Stimulated activated CD4-positive, alpha-beta T cell treated with anti-CD3 and anti-CD28 coated beads, Interleukin-1b, Interleukin-23, amount 100 ng/mL, for 1 hour (primary cell): ENCODE measurements at regions not wholly inside any gene's neighbourhood (a gene's known extent, or its start where the extent isn't known, plus 50 kb on each side); places are given as distances from the start of the nearest gene placed in this dataset.
"Not testable (repeated sequence)": the region's sequence is repeated elsewhere in the genome, so short reads cannot be mapped to it uniquely, and the experiment has no call there.

Source experiments
- DNase-seq, 2 donors: peaks; one replicate each; pipeline ENCODE4 v3.0.0-alpha.2; 2020; ENCODE audit warnings: low read depth in 2 of 2

- no peak for DNase-seq
These were observed 277.9 kb upstream of the DCN start for GRCh38 chr12:91460469-91460868.

DNA sequence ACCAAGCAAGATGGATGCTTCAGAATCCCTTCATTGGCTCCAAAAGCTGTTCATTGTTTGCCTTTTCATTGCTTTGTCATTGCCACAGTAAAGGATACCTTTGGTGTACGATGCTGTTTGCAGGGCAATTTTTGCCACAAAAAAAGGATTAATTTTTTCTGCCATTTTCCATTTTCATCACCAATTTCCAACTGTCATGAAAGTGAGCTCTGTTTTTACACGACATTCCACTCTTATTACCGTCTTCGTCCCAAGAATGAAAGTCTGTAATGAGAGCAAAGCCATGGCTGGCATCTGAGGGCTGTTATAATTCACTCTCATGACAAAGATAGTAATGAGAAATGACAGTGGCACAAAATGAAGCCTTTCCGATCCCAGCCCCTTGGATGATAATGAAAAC, 272.7 kb upstream of the DCN start:
- no peak for DNase-seq

DNA sequence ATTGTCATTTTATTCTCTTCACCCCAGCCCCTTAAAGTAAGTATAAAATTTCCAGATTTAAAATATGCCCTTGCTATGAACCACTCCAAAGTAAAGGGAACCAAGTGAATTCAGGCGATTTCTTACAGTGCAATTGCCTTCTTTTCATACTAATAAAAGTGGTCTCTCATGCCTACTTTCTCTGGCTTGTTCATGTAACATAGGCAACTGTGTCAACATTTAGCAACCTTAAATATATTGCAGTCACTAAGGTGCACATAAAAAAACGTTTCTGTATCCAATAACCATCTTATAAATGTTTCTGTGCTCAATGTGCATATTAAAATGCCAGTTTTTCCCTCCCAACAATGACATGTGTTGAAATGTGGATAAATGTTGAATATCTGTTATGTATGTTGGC, 271.6 kb upstream of the DCN start:
- DNase-seq = no peak

DNA sequence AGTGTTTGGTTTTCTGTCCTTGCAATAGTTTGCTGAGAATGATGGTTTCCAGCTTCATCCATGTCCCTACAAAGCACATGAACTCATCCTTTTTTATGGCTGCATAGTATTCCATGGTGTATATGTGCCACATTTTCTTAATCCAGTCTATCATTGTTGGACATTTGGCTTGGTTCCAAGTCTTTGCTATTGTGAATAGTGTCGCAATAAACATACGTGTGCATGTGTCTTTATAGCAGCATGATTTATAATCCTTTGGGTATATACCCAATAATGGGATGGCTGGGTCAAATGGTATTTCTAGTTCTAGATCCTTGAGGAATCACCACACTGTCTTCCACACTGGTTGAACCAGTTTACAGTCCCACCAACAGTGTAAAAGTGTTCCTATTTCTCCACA, 269.8 kb upstream of the DCN start:
- not testable (repeated sequence) for DNase-seq

DNA sequence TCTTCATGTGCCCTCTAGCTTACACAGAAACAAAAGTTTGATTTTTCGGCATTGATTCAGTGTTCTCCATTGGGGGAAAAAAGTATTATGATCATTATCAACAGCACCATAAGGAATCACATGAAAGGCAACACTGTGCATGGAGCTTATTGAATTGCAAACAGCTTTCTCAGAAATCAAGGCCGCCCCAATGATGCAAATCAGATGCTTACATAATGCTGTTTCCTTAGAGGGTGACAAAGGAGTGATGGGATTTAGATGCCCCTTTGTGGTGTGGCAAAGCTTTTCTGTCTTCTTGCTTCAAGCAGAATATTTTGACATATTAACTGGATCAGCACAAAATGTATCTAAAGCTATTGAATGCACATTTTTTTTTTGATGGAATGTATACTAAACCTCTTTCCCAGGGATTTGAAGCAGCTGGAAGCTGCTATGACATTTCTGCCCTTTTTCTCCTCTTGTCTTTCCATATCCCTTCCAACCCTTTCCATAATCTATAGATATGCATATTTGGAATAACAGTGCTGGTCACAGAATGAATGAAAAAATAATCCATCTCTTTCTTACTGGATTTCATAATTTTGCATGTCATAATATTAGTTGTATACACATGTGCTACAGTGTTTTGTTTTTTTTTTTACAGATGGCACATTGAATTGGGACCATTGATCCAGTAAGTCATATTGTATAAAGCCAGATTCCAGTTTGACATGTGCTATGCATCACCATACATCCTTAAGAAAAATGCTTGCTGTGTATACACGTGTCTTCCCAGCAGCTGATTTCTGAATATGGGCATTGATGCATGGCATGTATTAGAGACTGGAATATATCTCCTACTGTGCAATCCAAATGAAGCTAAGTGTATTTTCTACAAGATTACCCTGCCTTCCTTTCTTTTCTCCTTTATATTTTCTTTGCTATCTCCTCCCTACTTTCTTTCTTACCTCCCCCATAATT, 259.7 kb upstream of the DCN start:
- no peak for DNase-seq

- DNase-seq = no peak
These were observed 258.6 kb upstream of the DCN start for GRCh38 chr12:91441246-91441645.

GRCh38 chr12:91434081-91434480, 251.5 kb upstream of the DCN start:
- no peak for DNase-seq

GRCh38 chr12:91432755-91433154, 250.1 kb upstream of the DCN start:
- DNase-seq = no peak

DNA sequence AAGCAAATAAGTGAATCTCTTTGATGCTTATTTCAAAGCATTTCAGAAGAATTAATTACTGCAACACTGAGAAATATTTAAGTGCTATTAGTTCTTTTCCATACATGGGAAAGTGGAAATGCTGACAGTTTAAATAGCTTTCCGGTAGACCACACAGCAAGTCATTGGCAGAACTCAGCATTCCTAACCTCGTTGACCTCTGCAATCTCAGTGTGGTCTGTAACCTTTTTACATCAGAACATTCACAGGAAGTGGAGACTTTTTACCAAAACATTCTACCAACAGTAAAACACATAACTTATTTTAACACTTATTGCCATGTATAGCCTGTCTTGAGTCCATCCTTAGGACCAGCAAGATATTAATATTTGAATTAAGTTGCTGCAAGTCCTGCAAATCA, 249.5 kb upstream of the DCN start:
- no peak for DNase-seq

DNA sequence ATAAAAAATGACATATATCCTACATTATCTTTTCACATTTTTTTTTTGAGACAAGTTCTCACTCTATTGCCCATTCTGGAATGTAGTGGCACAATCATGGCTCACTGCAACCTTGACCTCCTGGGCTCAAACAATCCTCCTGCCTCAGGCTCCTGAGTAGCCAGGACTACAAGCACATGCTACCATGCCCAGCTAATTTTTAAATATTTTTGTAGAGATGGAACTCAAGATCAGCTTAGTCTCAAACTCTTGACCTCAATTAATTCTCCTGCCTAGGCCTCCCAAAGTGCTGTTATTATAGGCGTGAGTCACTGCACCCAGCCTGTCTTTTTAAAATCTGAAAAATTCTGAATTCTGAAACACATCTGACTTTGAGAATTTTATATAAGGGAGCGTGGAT, 241.9 kb upstream of the DCN start:
- no peak for DNase-seq

DNA sequence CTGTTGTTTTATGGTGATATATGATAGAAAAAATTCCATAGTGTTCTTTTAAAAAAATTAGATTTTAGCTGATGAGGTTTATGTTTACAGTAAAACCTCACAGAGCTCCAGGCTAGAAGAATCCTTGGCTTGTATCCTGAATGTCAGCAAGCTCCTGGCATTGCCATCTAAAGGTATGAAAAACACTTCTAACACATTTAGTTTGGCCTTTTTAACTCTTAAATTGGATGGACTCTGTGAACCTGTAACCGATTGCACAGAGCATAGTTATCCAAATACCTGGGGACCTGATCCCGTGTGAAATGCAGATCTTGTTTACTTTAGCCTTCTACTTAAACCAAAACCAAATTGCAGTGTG, 241.1 kb upstream of the DCN start:
- DNase-seq = no peak

DNA sequence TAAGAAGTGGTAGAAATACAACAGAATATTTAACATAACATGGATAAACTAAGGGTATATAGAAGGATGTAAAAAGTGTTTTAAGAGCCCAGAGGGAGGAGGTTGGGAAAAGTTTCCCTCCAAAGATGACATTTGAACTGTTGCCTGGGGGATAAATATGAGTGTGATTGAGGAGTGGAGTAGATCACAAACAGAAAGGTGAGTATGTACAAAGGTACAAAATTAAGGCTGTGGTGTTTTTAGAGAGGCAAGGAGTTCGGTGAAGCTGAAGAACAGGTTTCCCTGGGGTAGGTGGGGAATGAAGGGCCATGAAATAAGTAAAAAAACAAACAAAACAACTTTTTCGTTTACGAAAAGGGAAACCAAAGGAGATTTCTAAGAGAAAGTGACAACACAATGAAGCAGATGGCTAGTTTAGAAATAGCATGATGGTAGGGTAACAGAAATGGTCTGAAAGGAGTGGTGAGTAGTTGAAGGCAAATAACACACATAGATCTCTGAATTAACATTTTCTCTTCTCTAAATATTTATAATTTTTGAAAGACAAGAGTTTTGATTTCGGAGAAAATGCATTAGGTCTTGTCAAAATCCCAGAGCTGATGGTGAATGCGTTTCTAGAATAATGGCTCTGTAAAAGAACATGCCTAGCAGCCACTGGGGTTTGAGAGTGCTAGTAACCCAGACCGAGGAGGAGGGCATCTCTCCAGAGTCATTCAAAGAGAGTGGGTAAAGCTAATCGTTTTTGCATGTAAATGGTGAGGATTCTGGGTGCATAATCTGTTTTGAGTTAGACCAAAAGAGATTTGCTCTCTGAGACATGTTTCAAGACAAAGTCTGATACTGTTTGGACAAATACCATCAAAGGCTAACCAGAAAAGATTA, 240.4 kb upstream of the DCN start:
- no peak for DNase-seq

GRCh38 chr12:91422127-91422526, 239.5 kb upstream of the DCN start:
- no peak for DNase-seq

- no peak for DNase-seq
These were observed 237.2 kb upstream of the DCN start for GRCh38 chr12:91419809-91420208.

GRCh38 chr12:91418221-91419090, 235.8 kb upstream of the DCN start:
- no peak for DNase-seq

DNA sequence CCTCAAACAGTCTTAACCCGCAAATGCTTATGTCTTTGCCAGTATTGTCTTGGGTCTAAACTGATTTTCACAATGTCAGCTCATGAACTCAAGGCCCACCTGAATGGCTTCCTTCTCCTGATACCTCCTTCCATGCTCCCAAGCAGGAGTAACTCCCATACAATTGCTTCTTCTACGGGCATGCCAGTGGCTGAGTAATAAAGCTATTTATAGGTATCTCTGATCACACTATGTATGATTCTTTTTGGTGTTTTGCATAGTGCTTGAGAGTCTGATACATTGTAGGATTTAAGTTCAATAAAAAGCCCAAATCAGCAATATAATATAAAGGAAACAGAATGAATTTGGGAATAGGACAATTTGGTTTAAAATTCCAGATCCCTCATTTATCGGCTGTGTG, 235.0 kb upstream of the DCN start:
- no peak for DNase-seq

- no peak for DNase-seq
These were observed 232.0 kb upstream of the DCN start for GRCh38 chr12:91414636-91415035.

DNA sequence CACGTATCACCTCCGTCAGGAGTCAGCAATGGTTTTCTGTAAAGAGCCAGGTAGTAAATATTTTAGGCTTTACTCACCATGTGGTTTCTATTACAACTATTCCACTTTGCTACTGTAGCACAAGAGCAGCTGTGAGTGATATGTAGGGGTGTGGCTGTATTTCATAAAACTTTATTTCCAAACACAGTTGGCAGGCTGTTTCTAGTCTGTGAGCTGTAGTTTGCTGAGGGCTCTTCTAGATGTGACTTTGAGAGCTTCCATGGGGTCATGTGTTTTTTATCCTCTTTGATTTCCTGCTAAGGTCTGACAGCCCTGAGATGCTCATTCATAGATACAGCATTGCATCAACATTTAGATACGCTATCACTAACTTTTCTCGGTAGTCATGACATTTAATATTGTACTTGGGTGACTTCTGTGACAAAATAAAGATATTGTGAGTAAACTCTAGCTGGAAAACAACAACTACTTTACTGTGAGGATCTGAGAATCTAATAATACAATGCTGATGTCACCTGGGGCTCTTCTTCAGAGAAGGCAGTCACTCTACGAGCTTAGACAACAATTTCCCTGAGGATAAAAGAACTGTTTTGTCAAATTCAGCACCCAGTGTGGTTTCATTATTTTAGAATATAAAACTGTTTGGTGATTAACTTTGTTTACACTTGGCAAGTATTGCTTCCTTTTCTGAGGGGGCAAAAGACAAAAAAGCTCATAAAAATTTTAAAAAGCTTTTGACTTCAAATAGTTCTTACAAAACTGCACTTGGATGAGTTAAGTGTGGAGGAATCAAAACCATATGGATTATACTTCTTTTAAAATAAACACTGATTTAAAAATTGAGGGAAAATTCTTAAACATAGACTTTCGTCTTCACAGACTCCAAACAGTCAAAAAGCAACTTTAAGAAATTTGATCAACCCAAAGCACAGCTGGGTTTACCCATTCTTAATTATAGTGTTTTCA, 231.2 kb upstream of the DCN start:
- no peak for DNase-seq

DNA sequence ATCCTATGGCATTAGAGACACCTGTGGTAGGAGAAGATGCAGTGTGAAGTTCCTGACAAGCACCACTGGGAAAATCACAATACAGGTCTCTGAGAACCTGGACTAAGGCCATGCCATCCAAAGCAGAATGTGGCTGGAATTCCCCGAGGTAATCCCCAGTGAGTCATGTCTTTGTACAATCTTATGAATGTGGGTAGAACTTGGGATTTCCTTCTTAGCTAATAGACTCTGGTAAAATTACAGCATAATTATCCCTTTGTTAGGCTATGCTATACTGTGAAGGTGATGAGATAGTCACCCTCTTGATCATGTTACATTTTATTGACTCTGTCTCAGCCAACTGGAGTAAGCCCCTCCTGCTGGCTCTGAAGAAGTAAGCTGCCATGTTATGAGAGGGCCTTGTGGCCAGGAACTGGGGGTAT, 224.3 kb upstream of the DCN start:
- DNase-seq = no peak

GRCh38 chr12:91404441-91404840, 221.8 kb upstream of the DCN start:
- no peak for DNase-seq

GRCh38 chr12:91401190-91401589, 218.6 kb upstream of the DCN start:
- DNase-seq = no peak
